IMR-90 (cell line): ENCODE measurements at regions not wholly inside any gene's neighbourhood (a gene's known extent, or its start where the extent isn't known, plus 50 kb on each side); places are given as distances from the start of the nearest gene placed in this dataset.

Experiments
- ATAC-seq: fragments of 200-7000 bp; cut with Tn5 transposase; 2 replicates; pipeline ENCODE4 v1.9.1; 2020; ENCODE audit warnings: low read depth, mild to moderate bottlenecking, moderate library complexity
- BruUV-seq: library from RNA; stranded (reverse); fragments of 400-500 nt; replicated peaks from 2 replicates; lab custom pipeline; 2021; lab: Mats Ljungman, UMichigan
- CTCF ChIA-PET: fragments of 300-600 bp; formaldehyde crosslinking; extraction: SDS; loops from one replicate; lab custom pipeline; 2021; ENCODE audit warnings: antibody characterized with exemption; lab: Yijun Ruan, JAX
- POLR2A ChIA-PET: fragments of 300-600 bp; sonication (Branson Sonifier 250); formaldehyde crosslinking; loops from one replicate; lab custom pipeline; 2022; ENCODE audit warnings: antibody characterized with exemption; ENCODE audit not compliant: unreplicated experiment; lab: Charles Lee
- DNase-seq: peaks from one replicate; pipeline ENCODE4 v3.0.0; 2013
- H2AFZ ChIP-seq: replicated peaks from 2 replicates; pipeline ENCODE3; 2013; ENCODE audit warnings: low read length, mild to moderate bottlenecking; ENCODE audit not compliant: poor library complexity
- H2AK5ac ChIP-seq: 2 replicates; pipeline ENCODE4 v1.6.1; 2013; ENCODE audit warnings: low read depth, low read length, inconsistent platforms
- H2AK9ac ChIP-seq: replicated peaks from 2 replicates; pipeline ENCODE3; 2013; ENCODE audit warnings: mild to moderate bottlenecking, low read depth, low read length, moderate library complexity; ENCODE audit not compliant: poor library complexity
- H2BK120ac ChIP-seq: 2 replicates; pipeline ENCODE4 v1.6.1; 2013; ENCODE audit warnings: low read depth, low read length, inconsistent platforms
- H2BK15ac ChIP-seq: 3 replicates; pipeline ENCODE4 v1.6.1; 2013; ENCODE audit warnings: low read depth, low read length, inconsistent platforms
- H2BK20ac ChIP-seq: 2 replicates; pipeline ENCODE4 v1.6.1; 2013; ENCODE audit warnings: low read depth, mild to moderate bottlenecking, inconsistent platforms, low read length, moderate library complexity
- H2BK5ac ChIP-seq: 2 replicates; pipeline ENCODE4 v1.6.1; 2013; ENCODE audit warnings: mild to moderate bottlenecking, low read depth, low read length, inconsistent platforms; ENCODE audit not compliant: poor library complexity, severe bottlenecking
- H3K14ac ChIP-seq: replicated peaks from 2 replicates; pipeline ENCODE4 v1.6.1; 2013; ENCODE audit warnings: low read depth, low read length, inconsistent platforms
- H3K18ac ChIP-seq: 2 replicates; pipeline ENCODE4 v1.6.1; 2013; ENCODE audit warnings: low read depth, low read length, control low read depth
- H3K23ac ChIP-seq: 2 replicates; pipeline ENCODE4 v1.6.1; 2013; ENCODE audit warnings: low read depth, low read length, inconsistent platforms
- H3K27ac ChIP-seq: 2 replicates; pipeline ENCODE4 v1.5.1; 2013; ENCODE audit warnings: mild to moderate bottlenecking, control low read depth, low read length; ENCODE audit not compliant: insufficient read depth
- H3K27me3 ChIP-seq: 2 replicates; pipeline ENCODE4 v1.6.1; 2013; ENCODE audit warnings: low read length; ENCODE audit not compliant: control insufficient read depth, insufficient read depth
- H3K36me3 ChIP-seq: 2 replicates; pipeline ENCODE4 v1.6.1; 2013; ENCODE audit warnings: low read length, mixed read lengths; ENCODE audit not compliant: control insufficient read depth, insufficient read depth
- H3K4ac ChIP-seq: 2 replicates; pipeline ENCODE4 v1.6.1; 2013; ENCODE audit warnings: low read depth, low read length, inconsistent platforms
- H3K4me1 ChIP-seq: 2 replicates; pipeline ENCODE4 v1.6.1; 2013; ENCODE audit warnings: low read length, mixed read lengths; ENCODE audit not compliant: control insufficient read depth, insufficient read depth
- H3K4me2 ChIP-seq: 2 replicates; pipeline ENCODE4 v1.6.1; 2013; ENCODE audit warnings: low read depth, mild to moderate bottlenecking, control low read depth, low read length, moderate library complexity
- H3K4me3 ChIP-seq: 2 replicates; pipeline ENCODE4 v1.5.1; 2013; ENCODE audit warnings: low read depth, mild to moderate bottlenecking, control low read depth, low read length, moderate library complexity; ENCODE audit not compliant: insufficient read depth
- H3K56ac ChIP-seq: 2 replicates; pipeline ENCODE4 v1.6.1; 2013; ENCODE audit warnings: low read length, inconsistent platforms; ENCODE audit not compliant: insufficient read depth; ENCODE audit errors: extremely low read depth
- H3K79me1 ChIP-seq, 2 experiments: 2 replicates each; pipeline ENCODE4 v1.6.1; 2013; ENCODE audit warnings: low read length in 2 of 2, inconsistent platforms in 1 of 2, low read depth in 1 of 2
- H3K9ac ChIP-seq: 2 replicates; pipeline ENCODE4 v1.6.1; 2013; ENCODE audit warnings: low read depth, low read length, control low read depth
- H3K9me1 ChIP-seq: 2 replicates; pipeline ENCODE4 v1.6.1; 2013; ENCODE audit warnings: low read length, inconsistent platforms; ENCODE audit not compliant: insufficient read depth
- H3K9me3 ChIP-seq: 2 replicates; pipeline ENCODE4 v1.6.1; 2013; ENCODE audit warnings: low read length; ENCODE audit not compliant: control insufficient read depth, insufficient read depth
- H4K20me1 ChIP-seq: 2 replicates; pipeline ENCODE4 v1.6.1; 2013; ENCODE audit warnings: low read length, inconsistent platforms; ENCODE audit not compliant: insufficient read depth
- H4K5ac ChIP-seq: 2 replicates; pipeline ENCODE4 v1.6.1; 2013; ENCODE audit warnings: mild to moderate bottlenecking, low read depth, low read length, control low read depth
- H4K8ac ChIP-seq, 2 experiments: 2 replicates each; pipeline ENCODE4 v1.6.1; 2013; ENCODE audit warnings: low read depth in 2 of 2, low read length in 2 of 2, control low read depth in 1 of 2, inconsistent platforms in 1 of 2
- H4K91ac ChIP-seq: 2 replicates; pipeline ENCODE4 v1.6.1; 2013; ENCODE audit warnings: low read depth, low read length, inconsistent platforms; ENCODE audit not compliant: insufficient read depth
- RAD21 ChIP-seq: IDR thresholded peaks from 2 replicates; pipeline ENCODE4 v1.6.1; 2012; ENCODE audit warnings: low read length, improper control_type of control experiment
- RCOR1 ChIP-seq: IDR thresholded peaks from 2 replicates; pipeline ENCODE4 v1.6.1; 2012; ENCODE audit warnings: mild to moderate bottlenecking, low read length, improper control_type of control experiment; ENCODE audit not compliant: insufficient replicate concordance
- WGBS, 2 experiments: methylation state at CpG; one replicate each; pipeline versions ENCODE4 v1.1.5 to v1.1.7; 2013; ENCODE audit warnings: missing lambda C conversion rate in 2 of 2; ENCODE audit not compliant: insufficient read length in 1 of 2; ENCODE audit errors: extremely low coverage in 2 of 2; 5-methylcytosine and 5-hydroxymethylcytosine counted together
- dilution Hi-C: fragments of 300-500 bp; cut with HindIII; formaldehyde crosslinking; loops from one replicate; pipeline ENCODE4 v1.14.3; 2018; ENCODE audit warnings: low sequenced_read_pairs; ENCODE audit not compliant: unreplicated experiment
- in situ Hi-C: fragments of 300-500 bp; cut with MboI; formaldehyde crosslinking; loops from 3 replicates; pipeline ENCODE4 v1.14.3; 2019; ENCODE audit warnings: low sequenced_read_pairs, inconsistent platforms, mixed read lengths
- intact Hi-C: fragments of 100-400 bp; cut with micrococcal nuclease; formaldehyde crosslinking; loops from 2 replicates; pipeline ENCODE4 v1.10.0; 2022
- TF ChIP-seq, protein P1 (sequence below): fragments of 150-350 bp; IDR thresholded peaks from 2 replicates; pipeline ENCODE4 v1.6.1; 2017; ENCODE audit warnings: mild to moderate bottlenecking, antibody characterized with exemption, low read length, low read depth

DNA sequence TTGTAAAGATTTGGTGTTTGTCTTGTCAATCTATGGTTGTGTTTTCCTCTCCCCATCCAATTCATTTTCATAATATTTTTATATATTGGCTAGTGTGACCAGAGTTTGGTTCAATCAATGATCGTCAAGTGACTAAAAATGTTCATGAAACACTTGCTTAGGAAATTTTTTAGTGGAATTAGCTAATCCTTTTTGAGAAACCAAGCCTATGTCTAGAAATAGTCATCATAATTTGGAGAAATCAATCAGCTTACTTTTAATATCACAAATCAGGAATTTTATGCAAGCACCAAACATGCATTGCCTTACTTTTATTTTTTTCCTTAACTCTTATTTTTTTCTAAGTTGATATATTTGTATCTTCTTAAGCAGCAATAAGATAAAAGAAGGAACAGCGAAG is 403.1 kb upstream of the TBL1XR1 start:
- Histone ChIP-seq H3K36me3 (no peaks in the 10 kb centered on the region), H4K5ac (no peak overlapping the region), H4K20me1 (no peaks in the 10 kb centered on the region), H2BK5ac (no peak overlapping the region), H2AK9ac (no peak overlapping the region), H2AK5ac (no peak overlapping the region), H3K4me1 (peaks cover 19% of the 10 kb centered on the region), H2BK15ac (no peak overlapping the region), H3K4me2 (no peak overlapping the region), H3K9me3 (peaks cover 4% of the 10 kb centered on the region), H3K4ac (no peak overlapping the region), H3K27ac (no peak overlapping the region), H3K4me3 (no peak overlapping the region), H2AFZ (no peak overlapping the region), H3K27me3 (no peaks in the 10 kb centered on the region), H3K14ac (no peak overlapping the region), H3K23ac (no peak overlapping the region), H4K8ac (no peak overlapping the region), H2BK20ac (no peak overlapping the region), H3K79me1 (no peaks in the 10 kb centered on the region), H3K56ac (no peak overlapping the region), H3K9ac (no peak overlapping the region), H3K9me1 (peaks cover 10% of the 10 kb centered on the region), H2BK120ac (no peak overlapping the region), H3K18ac (no peak overlapping the region), H4K91ac (no peak overlapping the region)
- in situ Hi-C loops (no loop called here), dilution Hi-C loops (no loop called here), intact Hi-C loops (no loop called here)
- WGBS, 2 experiments, result 100% methylated on average over 1 of the region's 2 CpGs; no CpG with 5 or more reads in 1 of the 2 experiments
- no peak for TF ChIP-seq RAD21
- TF ChIP-seq, protein P1, sequence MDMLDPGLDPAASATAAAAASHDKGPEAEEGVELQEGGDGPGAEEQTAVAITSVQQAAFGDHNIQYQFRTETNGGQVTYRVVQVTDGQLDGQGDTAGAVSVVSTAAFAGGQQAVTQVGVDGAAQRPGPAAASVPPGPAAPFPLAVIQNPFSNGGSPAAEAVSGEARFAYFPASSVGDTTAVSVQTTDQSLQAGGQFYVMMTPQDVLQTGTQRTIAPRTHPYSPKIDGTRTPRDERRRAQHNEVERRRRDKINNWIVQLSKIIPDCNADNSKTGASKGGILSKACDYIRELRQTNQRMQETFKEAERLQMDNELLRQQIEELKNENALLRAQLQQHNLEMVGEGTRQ, result no peak
- TF ChIP-seq RCOR1, result no peak
- no TSS peak for BruUV-seq
- CTCF ChIA-PET, result no interaction called here
- DNase-seq (no peak), ATAC-seq (no peak)
- POLR2A ChIA-PET, result no interaction called here
